Activated CD4-positive, alpha-beta T cell treated with anti-CD3 and anti-CD28 coated beads, Interleukin-2, amount 50 U/mL, for 1 hour (primary cell): ENCODE measurements at regions not wholly inside any gene's neighbourhood (a gene's known extent, or its start where the extent isn't known, plus 50 kb on each side); places are given as distances from the start of the nearest gene placed in this dataset.
"Not testable (repeated sequence)": the region's sequence is repeated elsewhere in the genome, so short reads cannot be mapped to it uniquely, and the experiment has no call there.

Experiments used
- DNase-seq: peaks from one replicate; pipeline ENCODE4 v3.0.0-alpha.2; 2020

DNA sequence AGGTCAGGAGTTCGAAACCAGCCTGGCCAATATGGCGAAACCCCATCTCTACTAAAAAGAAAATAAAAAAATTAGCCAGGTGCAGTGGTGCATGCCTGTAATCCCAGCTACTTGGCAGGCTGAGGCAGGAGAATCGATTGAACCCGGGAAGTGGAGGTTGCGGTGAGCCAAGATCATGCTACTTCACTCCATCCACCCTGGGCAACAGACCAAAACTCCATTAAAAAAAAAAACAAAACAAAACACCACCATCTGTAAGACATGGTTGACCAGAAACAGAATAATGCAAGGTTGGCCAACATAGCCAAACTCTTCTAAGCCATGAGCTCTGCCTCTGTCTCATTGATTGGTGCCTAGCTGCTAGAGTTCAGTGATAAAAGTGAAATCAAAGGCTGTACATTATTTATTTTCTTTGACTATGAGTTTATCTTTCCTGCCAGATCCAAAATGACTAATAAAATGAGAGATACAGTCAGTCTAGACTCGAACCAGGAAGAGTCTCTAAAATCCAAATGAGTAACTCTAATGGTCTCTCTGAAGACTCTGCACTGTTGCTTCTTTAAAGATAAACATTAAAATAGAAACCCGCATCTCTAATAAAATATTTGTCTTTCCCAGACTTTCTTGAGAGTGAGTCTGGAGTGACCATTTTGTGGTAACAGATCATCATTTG lies 404.7 kb downstream of the DAD1 start:
- DNase-seq = no peak

DNA sequence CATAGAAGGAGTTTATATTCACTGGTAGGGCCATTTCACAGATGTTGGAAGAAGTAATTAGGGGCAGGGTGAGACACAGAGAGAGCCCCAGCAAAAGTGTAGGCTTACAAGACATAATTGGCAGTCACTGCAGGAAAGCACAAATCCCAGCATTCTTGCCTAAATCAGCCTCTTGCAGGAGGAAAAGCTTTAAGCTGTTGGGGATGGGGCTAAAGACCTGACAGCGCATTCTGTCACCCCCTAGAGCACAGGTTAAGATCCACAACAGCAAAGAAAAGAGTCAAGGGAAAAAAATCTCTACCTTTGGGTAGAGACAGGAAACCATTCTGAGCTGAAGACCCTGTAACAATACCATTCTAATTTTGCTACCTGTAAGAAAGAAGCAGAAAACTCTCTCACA lies 409.0 kb downstream of the DAD1 start:
- no peak for DNase-seq

- DNase-seq = no peak
Measured at GRCh38 chr14:22179190-22179589, 409.8 kb downstream of the DAD1 start.

DNA sequence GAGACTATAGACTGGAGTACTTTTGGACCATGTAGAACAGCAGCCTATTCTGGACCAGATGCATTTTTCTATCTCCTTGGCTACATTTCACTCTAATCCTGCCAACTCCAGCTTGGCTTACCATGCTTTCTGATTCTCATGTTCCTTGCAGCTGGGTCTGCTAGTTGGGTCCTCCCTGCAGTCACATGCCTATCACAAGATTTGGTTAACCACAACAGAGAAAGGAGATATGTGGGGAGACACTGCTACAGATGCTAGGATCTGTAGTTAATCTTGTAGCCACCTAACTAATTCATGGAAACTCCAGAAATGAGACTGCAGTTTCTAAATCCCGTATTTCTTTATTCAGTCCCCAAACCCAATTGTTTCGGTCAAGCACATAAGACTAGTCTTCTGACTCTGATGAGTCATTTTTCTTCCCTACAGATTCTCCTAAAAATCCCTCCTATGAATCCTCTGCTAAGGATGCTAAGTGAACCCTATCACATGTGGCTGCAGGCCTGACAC lies 410.6 kb downstream of the DAD1 start:
- no peak for DNase-seq

DNA sequence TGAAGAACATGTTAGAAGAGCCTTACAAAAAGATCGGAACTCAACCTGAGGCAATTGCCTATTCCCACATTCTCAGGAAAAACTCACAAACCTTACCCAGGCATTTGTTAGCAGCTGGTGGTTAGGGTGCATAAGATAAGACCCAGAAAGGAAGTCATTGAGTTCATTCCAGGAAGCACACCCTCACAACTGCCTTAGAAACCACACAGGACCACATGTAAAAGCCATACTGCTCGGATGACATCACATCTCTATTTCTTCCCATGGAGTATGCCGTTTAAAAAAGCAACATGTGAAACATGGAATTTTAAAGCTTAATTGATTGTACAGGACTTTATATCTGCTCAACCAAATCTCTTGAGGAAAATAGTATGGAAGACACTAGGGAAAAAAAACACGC lies 411.2 kb downstream of the DAD1 start:
- no peak for DNase-seq

DNA sequence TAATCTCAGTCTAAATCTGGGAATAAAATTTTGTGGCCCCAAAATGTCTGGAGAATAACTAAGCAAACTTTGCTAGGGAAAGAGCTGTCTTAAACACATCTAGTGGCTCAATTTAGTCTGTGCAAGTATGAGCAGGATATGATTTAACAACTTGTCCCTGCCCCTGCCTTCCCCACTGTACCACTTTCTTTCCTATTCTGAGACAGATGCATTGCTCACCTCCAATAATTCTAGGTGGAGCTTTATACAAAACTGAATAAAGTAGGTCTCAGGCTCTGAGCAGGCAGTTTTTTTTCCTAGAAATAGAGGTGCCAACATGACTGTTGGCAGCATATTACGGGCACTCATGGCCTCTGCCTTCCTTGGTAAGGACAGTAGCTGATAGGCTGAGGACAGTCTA lies 412.1 kb downstream of the DAD1 start:
- DNase-seq = no peak

DNA sequence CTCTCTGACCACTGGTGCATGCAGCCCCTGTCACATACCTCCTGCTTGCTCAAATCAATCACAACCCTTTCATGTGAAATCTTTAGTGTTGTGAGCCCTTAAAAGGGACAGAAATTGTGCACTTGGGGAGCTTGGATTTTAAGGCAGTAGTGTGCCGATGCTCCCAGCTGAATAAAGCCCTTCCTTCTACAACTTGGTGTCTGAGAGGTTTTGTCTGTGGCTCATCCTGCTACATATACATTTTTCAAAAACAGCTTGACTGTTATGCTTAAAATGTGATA lies 413.8 kb downstream of the DAD1 start:
- not testable (repeated sequence) for DNase-seq

- no peak for DNase-seq
Measured at GRCh38 chr14:22174412-22175277, 414.4 kb downstream of the DAD1 start.

GRCh38 chr14:22168092-22168955 lies 420.7 kb downstream of the DAD1 start:
- DNase-seq = no peak

GRCh38 chr14:22164616-22165015 lies 424.4 kb downstream of the DAD1 start:
- DNase-seq = no peak

DNA sequence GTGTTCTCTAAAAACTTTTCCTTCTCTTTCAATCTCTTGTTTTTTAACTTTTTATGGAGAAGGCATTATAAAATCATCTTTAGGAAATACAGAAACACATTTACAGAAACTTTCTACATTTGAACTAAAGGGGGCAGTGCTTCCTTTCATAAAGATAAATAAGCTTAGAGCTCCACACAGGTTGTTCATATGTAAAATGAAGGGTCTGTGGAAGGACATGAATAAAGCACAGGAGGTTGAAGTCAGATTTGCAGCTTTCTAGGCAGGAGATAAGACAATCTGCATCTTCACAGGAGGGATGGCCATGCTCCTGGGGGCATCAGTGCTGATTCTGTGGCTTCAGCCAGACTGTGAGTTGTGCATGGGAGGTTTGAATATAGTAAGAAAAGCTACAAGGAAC lies 426.0 kb downstream of the DAD1 start:
- no peak for DNase-seq

- DNase-seq = no peak
Measured at GRCh38 chr14:22159957-22160356, 429.1 kb downstream of the DAD1 start.

DNA sequence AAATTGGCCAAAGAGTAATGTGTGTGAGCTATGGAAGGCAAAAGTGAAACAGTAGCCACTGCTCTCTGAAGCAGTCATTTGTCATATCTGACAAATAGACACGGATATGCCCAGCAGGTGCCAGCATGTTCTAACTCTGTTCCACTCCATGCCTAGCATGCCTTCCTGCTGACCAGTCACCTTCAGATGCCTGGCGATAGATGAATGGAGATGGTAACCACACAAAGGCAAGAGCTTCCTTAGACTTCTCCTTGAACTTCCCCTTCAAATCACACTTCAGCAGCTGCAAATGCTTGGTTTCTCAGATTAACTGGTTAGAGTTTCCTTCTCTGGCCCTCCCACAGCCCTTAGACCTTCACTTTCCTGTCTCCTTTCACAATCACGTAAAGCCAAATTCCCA lies 429.9 kb downstream of the DAD1 start:
- DNase-seq = no peak

- DNase-seq = no peak
Measured at GRCh38 chr14:22158560-22158959, 430.5 kb downstream of the DAD1 start.

DNA sequence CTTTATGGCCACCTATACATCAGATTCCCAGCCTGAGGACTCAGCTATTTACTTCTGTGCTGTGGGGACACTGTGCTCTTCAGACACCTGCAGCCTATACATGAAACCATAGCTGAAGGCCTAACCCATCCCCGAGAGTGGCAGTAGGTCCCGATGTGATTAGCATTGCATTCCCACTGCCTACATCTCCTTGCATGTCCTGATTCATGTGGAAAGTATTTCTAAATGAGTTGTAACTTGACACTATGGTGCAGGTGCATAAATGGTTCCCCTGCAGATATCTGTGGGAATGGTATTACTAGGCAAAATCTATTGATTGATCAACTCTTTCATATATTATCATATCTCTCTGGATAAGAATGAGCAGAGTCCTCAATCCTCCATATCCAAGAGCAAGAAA lies 433.5 kb downstream of the DAD1 start:
- no peak for DNase-seq

DNA sequence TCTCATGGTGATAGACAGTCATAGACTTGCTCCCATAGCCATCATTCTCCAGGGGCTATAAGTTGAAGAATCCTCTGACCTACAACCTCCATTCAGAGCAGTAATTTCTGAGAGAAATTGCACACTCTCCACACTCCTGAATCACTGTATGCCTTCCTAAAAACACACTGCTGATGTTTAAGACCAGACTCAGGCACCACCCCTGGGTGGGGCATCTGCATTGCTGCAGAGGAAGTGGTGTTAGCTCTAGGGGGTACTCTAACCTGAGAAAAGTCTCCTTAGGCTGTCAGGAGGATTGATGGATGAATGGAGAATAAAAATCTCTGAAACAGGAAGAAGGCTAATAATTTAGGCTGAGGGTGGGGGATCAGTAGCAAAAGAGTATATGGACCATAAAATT lies 436.1 kb downstream of the DAD1 start:
- DNase-seq = no peak

DNA sequence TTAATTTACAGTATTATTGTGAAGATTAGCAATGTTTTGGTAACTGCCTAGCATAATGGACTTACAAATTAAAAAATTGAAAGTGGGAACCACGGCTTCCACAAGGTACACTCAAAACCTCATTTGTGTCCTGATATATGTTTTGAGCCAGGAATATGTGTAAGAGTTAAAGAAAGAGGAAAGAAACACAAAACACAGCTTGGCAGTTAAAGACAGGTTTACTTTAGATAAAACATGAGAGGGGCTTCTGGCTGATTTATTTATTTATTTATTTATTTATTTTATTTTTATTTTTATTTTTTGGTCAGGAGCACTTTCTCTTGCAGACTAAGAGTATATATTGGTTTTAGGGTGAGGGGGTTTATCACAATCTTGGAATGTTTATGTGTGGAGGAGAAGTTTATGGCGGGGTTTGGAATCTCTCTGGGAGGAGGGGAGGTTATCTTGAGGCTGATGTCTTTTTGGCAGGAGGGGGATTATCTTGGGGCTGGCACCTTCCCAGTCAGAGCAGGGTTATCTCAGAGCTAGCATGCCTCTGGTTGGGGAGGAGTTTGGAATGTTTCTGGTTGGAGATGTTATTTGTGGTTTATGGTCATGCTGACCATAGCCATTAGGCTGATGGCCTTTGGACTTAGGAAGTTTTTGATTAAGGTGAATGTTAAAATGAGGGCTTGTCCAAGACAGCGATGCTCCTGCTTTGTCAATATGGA lies 436.7 kb downstream of the DAD1 start:
- DNase-seq = no peak

- DNase-seq = no peak
Measured at GRCh38 chr14:22151121-22151520, 437.9 kb downstream of the DAD1 start.

DNA sequence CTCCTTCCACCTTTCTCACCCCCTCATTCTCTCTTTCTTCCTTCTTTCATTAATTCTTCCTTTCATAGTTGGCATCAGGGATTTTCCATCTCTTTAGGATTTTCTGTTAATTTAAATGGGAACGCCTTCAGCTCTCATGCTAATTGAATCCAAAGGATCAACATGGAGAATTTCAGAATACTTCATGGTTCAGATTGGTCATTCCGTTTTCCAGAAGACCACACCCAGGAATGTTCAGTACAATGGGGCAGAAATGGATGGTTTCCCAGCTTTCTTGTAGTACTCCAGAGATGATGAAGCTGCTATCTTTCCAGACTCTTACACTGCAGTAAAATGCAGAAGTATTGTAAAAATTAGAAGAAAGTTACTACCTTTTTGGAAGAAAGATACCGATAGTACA lies 440.0 kb downstream of the DAD1 start:
- no peak for DNase-seq

DNA sequence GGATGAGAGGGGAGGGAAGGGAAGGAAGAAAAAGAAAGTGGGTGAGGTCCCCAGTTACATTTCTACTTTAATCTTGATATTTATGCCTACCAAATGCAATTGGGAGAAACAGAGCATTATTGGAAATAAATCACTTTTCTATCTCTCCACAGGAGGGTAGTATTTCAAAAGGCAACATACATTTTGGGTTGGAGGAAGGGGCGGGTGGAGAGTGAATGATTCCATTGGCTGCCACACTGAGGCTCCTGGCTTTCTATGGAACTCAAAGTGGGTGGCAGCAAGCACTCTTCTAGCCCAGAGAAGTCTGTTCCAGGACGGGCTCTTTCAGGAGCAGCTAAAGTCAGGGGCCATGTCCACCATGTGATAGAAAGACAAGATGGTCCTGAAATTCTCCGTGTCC lies 441.3 kb downstream of the DAD1 start:
- no peak for DNase-seq

- no peak for DNase-seq
Measured at GRCh38 chr14:22143363-22143762, 445.7 kb downstream of the DAD1 start.

DNA sequence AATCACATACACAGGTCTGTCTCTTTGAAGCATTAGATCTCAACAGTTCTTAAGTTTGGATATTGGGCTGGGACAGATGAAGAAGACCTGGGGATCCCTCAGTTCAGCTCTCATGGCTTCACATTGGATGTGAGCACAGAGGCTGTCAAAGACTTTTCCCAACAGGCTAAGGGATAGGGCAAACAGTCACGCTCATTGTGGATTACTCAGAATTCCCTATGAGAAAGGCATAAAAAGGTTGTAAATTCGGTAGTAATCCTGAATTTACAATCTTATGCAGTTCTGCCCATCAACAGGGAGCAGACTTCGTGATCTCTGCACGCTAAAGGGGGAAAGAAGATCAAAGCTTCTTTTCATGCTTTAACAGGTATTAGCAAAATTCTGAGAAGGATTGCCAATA lies 448.4 kb downstream of the DAD1 start:
- DNase-seq = no peak
